IMR-90 (cell line): ENCODE measurements at regions not wholly inside any gene's neighbourhood (a gene's known extent, or its start where the extent isn't known, plus 50 kb on each side); places are given as distances from the start of the nearest gene placed in this dataset.

Experiments used
- ATAC-seq: fragments of 200-7000 bp; cut with Tn5 transposase; 2 replicates; pipeline ENCODE4 v1.9.1; 2020; ENCODE audit warnings: low read depth, mild to moderate bottlenecking, moderate library complexity
- BruUV-seq: library from RNA; stranded (reverse); fragments of 400-500 nt; replicated peaks from 2 replicates; lab custom pipeline; 2021; lab: Mats Ljungman, UMichigan
- CTCF ChIA-PET: fragments of 300-600 bp; formaldehyde crosslinking; extraction: SDS; loops from one replicate; lab custom pipeline; 2021; ENCODE audit warnings: antibody characterized with exemption; lab: Yijun Ruan, JAX
- POLR2A ChIA-PET: fragments of 300-600 bp; sonication (Branson Sonifier 250); formaldehyde crosslinking; loops from one replicate; lab custom pipeline; 2022; ENCODE audit warnings: antibody characterized with exemption; ENCODE audit not compliant: unreplicated experiment; lab: Charles Lee
- DNase-seq: peaks from one replicate; pipeline ENCODE4 v3.0.0; 2013
- H2AFZ ChIP-seq: replicated peaks from 2 replicates; pipeline ENCODE3; 2013; ENCODE audit warnings: low read length, mild to moderate bottlenecking; ENCODE audit not compliant: poor library complexity
- H2AK5ac ChIP-seq: 2 replicates; pipeline ENCODE4 v1.6.1; 2013; ENCODE audit warnings: low read depth, low read length, inconsistent platforms
- H2AK9ac ChIP-seq: replicated peaks from 2 replicates; pipeline ENCODE3; 2013; ENCODE audit warnings: mild to moderate bottlenecking, low read depth, low read length, moderate library complexity; ENCODE audit not compliant: poor library complexity
- H2BK120ac ChIP-seq: 2 replicates; pipeline ENCODE4 v1.6.1; 2013; ENCODE audit warnings: low read depth, low read length, inconsistent platforms
- H2BK15ac ChIP-seq: 3 replicates; pipeline ENCODE4 v1.6.1; 2013; ENCODE audit warnings: low read depth, low read length, inconsistent platforms
- H2BK20ac ChIP-seq: 2 replicates; pipeline ENCODE4 v1.6.1; 2013; ENCODE audit warnings: low read depth, mild to moderate bottlenecking, inconsistent platforms, low read length, moderate library complexity
- H2BK5ac ChIP-seq: 2 replicates; pipeline ENCODE4 v1.6.1; 2013; ENCODE audit warnings: mild to moderate bottlenecking, low read depth, low read length, inconsistent platforms; ENCODE audit not compliant: poor library complexity, severe bottlenecking
- H3K14ac ChIP-seq: replicated peaks from 2 replicates; pipeline ENCODE4 v1.6.1; 2013; ENCODE audit warnings: low read depth, low read length, inconsistent platforms
- H3K18ac ChIP-seq: 2 replicates; pipeline ENCODE4 v1.6.1; 2013; ENCODE audit warnings: low read depth, low read length, control low read depth
- H3K23ac ChIP-seq: 2 replicates; pipeline ENCODE4 v1.6.1; 2013; ENCODE audit warnings: low read depth, low read length, inconsistent platforms
- H3K27ac ChIP-seq: 2 replicates; pipeline ENCODE4 v1.5.1; 2013; ENCODE audit warnings: mild to moderate bottlenecking, control low read depth, low read length; ENCODE audit not compliant: insufficient read depth
- H3K27me3 ChIP-seq: 2 replicates; pipeline ENCODE4 v1.6.1; 2013; ENCODE audit warnings: low read length; ENCODE audit not compliant: control insufficient read depth, insufficient read depth
- H3K36me3 ChIP-seq: 2 replicates; pipeline ENCODE4 v1.6.1; 2013; ENCODE audit warnings: low read length, mixed read lengths; ENCODE audit not compliant: control insufficient read depth, insufficient read depth
- H3K4ac ChIP-seq: 2 replicates; pipeline ENCODE4 v1.6.1; 2013; ENCODE audit warnings: low read depth, low read length, inconsistent platforms
- H3K4me1 ChIP-seq: 2 replicates; pipeline ENCODE4 v1.6.1; 2013; ENCODE audit warnings: low read length, mixed read lengths; ENCODE audit not compliant: control insufficient read depth, insufficient read depth
- H3K4me2 ChIP-seq: 2 replicates; pipeline ENCODE4 v1.6.1; 2013; ENCODE audit warnings: low read depth, mild to moderate bottlenecking, control low read depth, low read length, moderate library complexity
- H3K4me3 ChIP-seq: 2 replicates; pipeline ENCODE4 v1.5.1; 2013; ENCODE audit warnings: low read depth, mild to moderate bottlenecking, control low read depth, low read length, moderate library complexity; ENCODE audit not compliant: insufficient read depth
- H3K56ac ChIP-seq: 2 replicates; pipeline ENCODE4 v1.6.1; 2013; ENCODE audit warnings: low read length, inconsistent platforms; ENCODE audit not compliant: insufficient read depth; ENCODE audit errors: extremely low read depth
- H3K79me1 ChIP-seq, 2 experiments: 2 replicates each; pipeline ENCODE4 v1.6.1; 2013; ENCODE audit warnings: low read length in 2 of 2, inconsistent platforms in 1 of 2, low read depth in 1 of 2
- H3K9ac ChIP-seq: 2 replicates; pipeline ENCODE4 v1.6.1; 2013; ENCODE audit warnings: low read depth, low read length, control low read depth
- H3K9me1 ChIP-seq: 2 replicates; pipeline ENCODE4 v1.6.1; 2013; ENCODE audit warnings: low read length, inconsistent platforms; ENCODE audit not compliant: insufficient read depth
- H3K9me3 ChIP-seq: 2 replicates; pipeline ENCODE4 v1.6.1; 2013; ENCODE audit warnings: low read length; ENCODE audit not compliant: control insufficient read depth, insufficient read depth
- H4K20me1 ChIP-seq: 2 replicates; pipeline ENCODE4 v1.6.1; 2013; ENCODE audit warnings: low read length, inconsistent platforms; ENCODE audit not compliant: insufficient read depth
- H4K5ac ChIP-seq: 2 replicates; pipeline ENCODE4 v1.6.1; 2013; ENCODE audit warnings: mild to moderate bottlenecking, low read depth, low read length, control low read depth
- H4K8ac ChIP-seq, 2 experiments: 2 replicates each; pipeline ENCODE4 v1.6.1; 2013; ENCODE audit warnings: low read depth in 2 of 2, low read length in 2 of 2, control low read depth in 1 of 2, inconsistent platforms in 1 of 2
- H4K91ac ChIP-seq: 2 replicates; pipeline ENCODE4 v1.6.1; 2013; ENCODE audit warnings: low read depth, low read length, inconsistent platforms; ENCODE audit not compliant: insufficient read depth
- CEBPB ChIP-seq: IDR thresholded peaks from 2 replicates; pipeline ENCODE4 v1.6.1; 2012; ENCODE audit warnings: low read depth, low read length, improper control_type of control experiment
- CHD1 ChIP-seq: IDR thresholded peaks from 2 replicates; pipeline ENCODE4 v1.6.1; 2012; ENCODE audit warnings: low read depth, low read length, improper control_type of control experiment
- FOS ChIP-seq: fragments of 150-350 bp; IDR thresholded peaks from 2 replicates; pipeline ENCODE4 v1.6.1; 2016; ENCODE audit warnings: low read depth, low read length
- MAFK ChIP-seq: IDR thresholded peaks from 2 replicates; pipeline ENCODE4 v1.6.1; 2012; ENCODE audit warnings: low read depth, low read length, improper control_type of control experiment
- MAZ ChIP-seq: IDR thresholded peaks from 2 replicates; pipeline ENCODE4 v1.6.1; 2012; ENCODE audit warnings: low read depth, mild to moderate bottlenecking, low read length, improper control_type of control experiment, moderate library complexity, borderline replicate concordance
- MXI1 ChIP-seq: IDR thresholded peaks from 2 replicates; pipeline ENCODE4 v1.6.1; 2012; ENCODE audit warnings: low read depth, mild to moderate bottlenecking, low read length, moderate library complexity, borderline replicate concordance
- NFE2L2 ChIP-seq: fragments of 150-350 bp; IDR thresholded peaks from 2 replicates; pipeline ENCODE4 v1.6.1; 2016; ENCODE audit warnings: low read depth, mild to moderate bottlenecking, low read length
- RAD21 ChIP-seq: IDR thresholded peaks from 2 replicates; pipeline ENCODE4 v1.6.1; 2012; ENCODE audit warnings: low read length, improper control_type of control experiment
- RCOR1 ChIP-seq: IDR thresholded peaks from 2 replicates; pipeline ENCODE4 v1.6.1; 2012; ENCODE audit warnings: mild to moderate bottlenecking, low read length, improper control_type of control experiment; ENCODE audit not compliant: insufficient replicate concordance
- RFX5 ChIP-seq: IDR thresholded peaks from 2 replicates; pipeline ENCODE4 v1.8.0; 2012; ENCODE audit warnings: low read depth, mild to moderate bottlenecking, low read length, moderate library complexity
- SMC3 ChIP-seq: fragments of 150-350 bp; IDR thresholded peaks from 2 replicates; pipeline ENCODE4 v1.6.1; 2016; ENCODE audit warnings: low read depth, mild to moderate bottlenecking, antibody characterized with exemption, low read length, moderate library complexity
- WGBS, 2 experiments: methylation state at CpG; one replicate each; pipeline versions ENCODE4 v1.1.5 to v1.1.7; 2013; ENCODE audit warnings: missing lambda C conversion rate in 2 of 2; ENCODE audit not compliant: insufficient read length in 1 of 2; ENCODE audit errors: extremely low coverage in 2 of 2; 5-methylcytosine and 5-hydroxymethylcytosine counted together
- dilution Hi-C: fragments of 300-500 bp; cut with HindIII; formaldehyde crosslinking; loops from one replicate; pipeline ENCODE4 v1.14.3; 2018; ENCODE audit warnings: low sequenced_read_pairs; ENCODE audit not compliant: unreplicated experiment
- in situ Hi-C: fragments of 300-500 bp; cut with MboI; formaldehyde crosslinking; loops from 3 replicates; pipeline ENCODE4 v1.14.3; 2019; ENCODE audit warnings: low sequenced_read_pairs, inconsistent platforms, mixed read lengths
- intact Hi-C: fragments of 100-400 bp; cut with micrococcal nuclease; formaldehyde crosslinking; loops from 2 replicates; pipeline ENCODE4 v1.10.0; 2022
- TF ChIP-seq, protein P1 (sequence below): fragments of 150-350 bp; IDR thresholded peaks from 2 replicates; pipeline ENCODE4 v1.6.1; 2017; ENCODE audit warnings: mild to moderate bottlenecking, antibody characterized with exemption, low read length, low read depth
- TF ChIP-seq, protein P2 (sequence below): conservative IDR thresholded peaks from 2 replicates; pipeline ENCODE4 v1.5.1; 2012; ENCODE audit warnings: mild to moderate bottlenecking, low read depth, low read length, improper control_type of control experiment

DNA sequence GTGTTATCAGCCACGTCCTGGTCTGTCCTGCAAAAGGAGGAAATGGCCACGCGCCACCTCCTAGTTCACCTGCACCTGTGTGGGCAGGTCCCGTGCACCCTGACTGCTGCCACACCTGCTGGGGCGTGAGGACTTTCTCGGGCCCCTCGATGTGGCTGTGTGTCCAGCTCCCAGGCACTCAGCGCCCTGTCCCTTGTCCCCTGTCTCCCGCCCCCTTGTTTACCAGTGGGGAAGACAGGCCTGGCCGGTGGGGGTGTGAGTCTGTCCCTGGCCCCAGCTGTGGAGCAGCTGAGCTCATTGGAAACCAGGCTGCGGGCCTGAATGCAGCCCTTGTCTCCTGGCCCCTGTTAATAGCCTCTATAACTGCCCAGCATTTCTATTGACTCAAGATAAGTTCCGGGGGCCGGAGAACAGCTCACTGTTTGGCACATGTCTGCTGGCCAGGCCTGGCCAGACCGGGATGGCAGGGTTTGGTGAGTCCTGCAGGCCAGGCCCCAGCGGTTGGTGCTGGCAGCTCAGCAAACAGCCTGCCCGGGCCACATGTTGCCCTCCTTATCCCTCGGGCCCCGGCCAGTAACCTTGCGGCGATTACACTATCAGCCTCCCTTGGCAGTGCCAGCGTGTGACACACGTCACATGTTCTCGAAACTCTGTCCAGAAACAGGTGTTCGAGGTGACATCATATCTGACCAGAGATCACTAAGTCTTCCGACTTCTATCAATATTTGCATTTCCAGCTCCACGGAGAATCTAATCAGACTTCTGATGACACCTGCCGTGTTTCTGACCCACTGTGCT lies 52.1 kb downstream of the FOXL3 start:
- POLR2A ChIA-PET, result no interaction called here
- CTCF ChIA-PET, result no interaction called here
- Histone ChIP-seq H3K18ac (no peak overlapping the region), H3K27me3 (peaks cover 33% of the 10 kb centered on the region), H3K9me3 (0 out of 2 replicates have a peak, but pooled peaks cover 2% of the 10 kb centered on the region), H3K4ac (no peak overlapping the region), H2BK120ac (no peak overlapping the region), H2BK15ac (no peak overlapping the region), H3K79me1 (no peaks in the 10 kb centered on the region), H3K23ac (no peak overlapping the region), H3K36me3 (no peaks in the 10 kb centered on the region), H3K4me3 (no peak overlapping the region), H3K9me1 (no peaks in the 10 kb centered on the region), H4K8ac (no peak overlapping the region), H3K27ac (no peak overlapping the region), H3K4me1 (no peaks in the 10 kb centered on the region), H4K5ac (no peak overlapping the region), H3K9ac (no peak overlapping the region), H2AK5ac (no peak overlapping the region), H4K20me1 (no peaks in the 10 kb centered on the region; the same call in 1 of the 2 replicates), H2AFZ (no peak overlapping the region), H3K4me2 (no peak overlapping the region), H3K14ac (no peak overlapping the region), H2AK9ac (no peak overlapping the region), H2BK5ac (no peak overlapping the region), H2BK20ac (no peak overlapping the region), H4K91ac (no peak overlapping the region), H3K56ac (no peak overlapping the region)
- TF ChIP-seq MAFK (no peak), RFX5 (no peak), RAD21 (no peak), NFE2L2 (no peak), SMC3 (no peak), FOS (no peak), MXI1 (no peak), MAZ (no peak), RCOR1 (no peak), CEBPB (no peak), CHD1 (no peak)
- TF ChIP-seq, protein P1, sequence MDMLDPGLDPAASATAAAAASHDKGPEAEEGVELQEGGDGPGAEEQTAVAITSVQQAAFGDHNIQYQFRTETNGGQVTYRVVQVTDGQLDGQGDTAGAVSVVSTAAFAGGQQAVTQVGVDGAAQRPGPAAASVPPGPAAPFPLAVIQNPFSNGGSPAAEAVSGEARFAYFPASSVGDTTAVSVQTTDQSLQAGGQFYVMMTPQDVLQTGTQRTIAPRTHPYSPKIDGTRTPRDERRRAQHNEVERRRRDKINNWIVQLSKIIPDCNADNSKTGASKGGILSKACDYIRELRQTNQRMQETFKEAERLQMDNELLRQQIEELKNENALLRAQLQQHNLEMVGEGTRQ, result no peak
- TF ChIP-seq, protein P2, sequence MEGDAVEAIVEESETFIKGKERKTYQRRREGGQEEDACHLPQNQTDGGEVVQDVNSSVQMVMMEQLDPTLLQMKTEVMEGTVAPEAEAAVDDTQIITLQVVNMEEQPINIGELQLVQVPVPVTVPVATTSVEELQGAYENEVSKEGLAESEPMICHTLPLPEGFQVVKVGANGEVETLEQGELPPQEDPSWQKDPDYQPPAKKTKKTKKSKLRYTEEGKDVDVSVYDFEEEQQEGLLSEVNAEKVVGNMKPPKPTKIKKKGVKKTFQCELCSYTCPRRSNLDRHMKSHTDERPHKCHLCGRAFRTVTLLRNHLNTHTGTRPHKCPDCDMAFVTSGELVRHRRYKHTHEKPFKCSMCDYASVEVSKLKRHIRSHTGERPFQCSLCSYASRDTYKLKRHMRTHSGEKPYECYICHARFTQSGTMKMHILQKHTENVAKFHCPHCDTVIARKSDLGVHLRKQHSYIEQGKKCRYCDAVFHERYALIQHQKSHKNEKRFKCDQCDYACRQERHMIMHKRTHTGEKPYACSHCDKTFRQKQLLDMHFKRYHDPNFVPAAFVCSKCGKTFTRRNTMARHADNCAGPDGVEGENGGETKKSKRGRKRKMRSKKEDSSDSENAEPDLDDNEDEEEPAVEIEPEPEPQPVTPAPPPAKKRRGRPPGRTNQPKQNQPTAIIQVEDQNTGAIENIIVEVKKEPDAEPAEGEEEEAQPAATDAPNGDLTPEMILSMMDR, result no peak
- intact Hi-C loops, result no loop called here
- BruUV-seq, result no TSS peak
- in situ Hi-C loops, result no loop called here
- dilution Hi-C loops, result no loop called here
- DNase-seq, result no peak
- no peak for ATAC-seq
- 82% methylated on average over 16 of the region's 27 CpGs; no CpG with 5 or more reads in 1 of the 2 experiments for WGBS, 2 experiments
